ENCODE measurements at regions not wholly inside any gene's neighbourhood (a gene's known extent, or its start where the extent isn't known, plus 50 kb on each side); places are given as distances from the start of the nearest gene placed in this dataset.

- TF ChIP-seq NFE2L2 (IDR thresholded peaks at IDR 0.05; ENCODE audit: low read depth, low read length) (no peak), CTCF (conservative IDR thresholded peaks at IDR 0.05; ENCODE audit: low read depth, low read length) (no peak), FOS (IDR thresholded peaks at IDR 0.05; ENCODE audit: low read depth, low read length) (no peak), BHLHE40 (IDR thresholded peaks at IDR 0.05; ENCODE audit: low read depth, low read length) (no peak), RAD21 (IDR thresholded peaks at IDR 0.05; ENCODE audit: low read length) (no peak), POLR2A (IDR thresholded peaks at IDR 0.05; ENCODE audit: low read depth, low read length) (no peak), MXI1 (IDR thresholded peaks at IDR 0.05; ENCODE audit: borderline replicate concordance, low read depth, low read length) (no peak)
Measured at GRCh38 chr6:21965016-21965415, 331.8 kb downstream of the PRL start.
